ENCODE measurements at regions not wholly inside any gene's neighbourhood (a gene's known extent, or its start where the extent isn't known, plus 50 kb on each side); places are given as distances from the start of the nearest gene placed in this dataset.

DNA sequence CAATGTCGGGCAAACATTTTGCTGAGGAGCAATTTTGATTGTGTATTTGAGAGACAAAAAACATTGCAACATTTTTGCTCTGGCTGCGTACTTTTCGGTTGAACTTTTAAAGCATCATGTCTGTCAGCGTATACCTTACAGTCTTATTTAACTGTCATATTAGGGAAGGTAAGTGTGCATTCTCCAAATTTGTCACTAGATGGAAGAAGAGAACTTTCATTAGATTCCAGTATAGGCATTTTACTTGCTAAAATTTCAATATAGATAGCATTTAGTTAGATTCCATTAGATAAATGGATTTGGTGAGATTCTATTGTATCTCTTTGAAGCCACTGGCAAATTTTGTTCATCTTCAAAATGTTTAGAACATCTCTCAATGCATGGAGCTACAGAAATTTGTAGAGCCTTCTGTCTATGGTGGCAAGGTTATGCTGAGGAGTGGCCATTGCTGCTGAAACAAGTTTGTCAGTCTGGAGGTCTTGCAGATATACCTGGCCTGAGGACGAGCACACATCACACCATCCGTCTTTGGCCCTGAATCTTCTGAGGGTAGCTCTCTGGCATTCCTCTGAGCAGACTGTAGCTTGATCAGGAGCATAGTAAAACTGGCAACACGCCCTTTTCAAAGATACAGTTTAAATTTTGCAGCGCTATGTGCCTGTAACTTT lies 437.5 kb upstream of the MBL2 start:
- Mint-ChIP-seq H3K36me3 (ENCODE audit: insufficient read depth, unreplicated experiment) (no peaks in the 10 kb centered on the region), H3K4me3 (ENCODE audit: low read depth, unreplicated experiment) (no peak overlapping the region), H3K27ac (ENCODE audit: unreplicated experiment) (no peak overlapping the region), H3K9me3 (ENCODE audit: low read depth, unreplicated experiment) (peaks cover 2% of the 10 kb centered on the region), H3K4me1 (ENCODE audit: low read depth, unreplicated experiment) (no peaks in the 10 kb centered on the region), H3K27me3 (ENCODE audit: unreplicated experiment) (no peaks in the 10 kb centered on the region)
- DNase-seq, result no peak
- intact Hi-C loops (cut with micrococcal nuclease; ENCODE audit: unreplicated experiment), result loop anchor here (1.0 to 10.0 kb wide), 5 partner anchors 258 to 627 kb away; no protein-coding TSS in a partner anchor
- BruUV-seq (replicated peaks), result no TSS peak
- TF ChIP-seq CTCF (IDR thresholded peaks at IDR 0.05; ENCODE audit: unreplicated experiment), result no peak
- CTCF ChIA-PET, result no interaction called here

GRCh38 chr10:53183733-53184132 lies 411.1 kb upstream of the MBL2 start:
- H3K4me1 Mint-ChIP-seq (ENCODE audit: low read depth, unreplicated experiment), result no peaks in the 10 kb centered on the region
- no peak overlapping the region for H3K27ac Mint-ChIP-seq (ENCODE audit: unreplicated experiment)
- no peak for TF ChIP-seq CTCF (IDR thresholded peaks at IDR 0.05; ENCODE audit: unreplicated experiment)
- CTCF ChIA-PET, result no interaction called here
- DNase-seq, result no peak
- H3K9me3 Mint-ChIP-seq (ENCODE audit: low read depth, unreplicated experiment), result peaks cover 7% of the 10 kb centered on the region
- BruUV-seq (replicated peaks), result no TSS peak
- H3K36me3 Mint-ChIP-seq (ENCODE audit: insufficient read depth, unreplicated experiment), result no peaks in the 10 kb centered on the region
- H3K27me3 Mint-ChIP-seq (ENCODE audit: unreplicated experiment), result no peaks in the 10 kb centered on the region
- no peak overlapping the region for H3K4me3 Mint-ChIP-seq (ENCODE audit: low read depth, unreplicated experiment)
- intact Hi-C loops (cut with micrococcal nuclease; ENCODE audit: unreplicated experiment), result no loop called here

DNA sequence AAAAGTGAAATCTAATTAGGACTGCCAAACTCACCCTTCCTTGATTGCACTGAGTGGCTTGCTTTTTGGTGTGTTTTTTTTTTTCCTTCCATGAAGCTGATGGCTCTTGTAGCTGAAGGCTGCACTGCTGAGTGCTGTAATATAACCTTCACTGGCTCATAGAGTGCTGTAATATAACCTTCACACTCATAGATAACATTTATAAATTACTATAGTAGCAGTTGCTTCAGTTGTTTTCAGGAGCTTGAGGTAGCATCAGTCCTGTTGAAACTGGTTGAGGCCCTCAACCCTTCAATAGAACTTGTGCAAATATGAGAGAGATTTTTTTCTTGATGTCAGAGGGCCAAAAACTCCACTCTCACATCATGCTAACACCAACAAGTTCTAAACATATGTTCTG lies 404.9 kb upstream of the MBL2 start:
- Mint-ChIP-seq H3K4me1 (ENCODE audit: low read depth, unreplicated experiment) (no peaks in the 10 kb centered on the region), H3K36me3 (ENCODE audit: insufficient read depth, unreplicated experiment) (no peaks in the 10 kb centered on the region), H3K27ac (ENCODE audit: unreplicated experiment) (no peak overlapping the region), H3K4me3 (ENCODE audit: low read depth, unreplicated experiment) (no peak overlapping the region), H3K9me3 (ENCODE audit: low read depth, unreplicated experiment) (no peaks in the 10 kb centered on the region), H3K27me3 (ENCODE audit: unreplicated experiment) (no peaks in the 10 kb centered on the region)
- no TSS peak for BruUV-seq (replicated peaks)
- no peak for DNase-seq
- TF ChIP-seq CTCF (IDR thresholded peaks at IDR 0.05; ENCODE audit: unreplicated experiment), result no peak
- intact Hi-C loops (cut with micrococcal nuclease; ENCODE audit: unreplicated experiment), result no loop called here
- CTCF ChIA-PET, result no interaction called here

DNA sequence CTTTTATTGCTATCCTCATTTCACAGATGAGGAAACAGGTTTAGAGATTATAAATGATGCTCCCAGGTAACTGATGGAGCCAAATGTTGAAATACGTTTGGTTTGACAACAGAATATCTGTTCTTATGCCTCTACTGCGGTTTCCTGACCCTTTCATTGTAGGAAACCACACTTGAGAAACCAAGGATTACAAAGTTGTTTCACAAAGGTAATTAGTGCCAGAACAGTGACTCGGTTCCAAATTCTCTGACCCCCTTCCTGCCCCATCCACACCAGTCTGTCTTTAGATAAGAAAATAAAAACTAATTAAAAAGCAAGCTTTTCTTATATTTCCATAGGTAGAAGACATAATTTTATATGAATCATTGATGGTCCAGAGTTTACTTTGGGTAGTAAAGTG lies 393.7 kb upstream of the MBL2 start:
- DNase-seq, result no peak
- CTCF ChIA-PET, result no interaction called here
- Mint-ChIP-seq H3K27ac (ENCODE audit: unreplicated experiment) (no peak overlapping the region), H3K27me3 (ENCODE audit: unreplicated experiment) (no peaks in the 10 kb centered on the region), H3K36me3 (ENCODE audit: insufficient read depth, unreplicated experiment) (no peaks in the 10 kb centered on the region), H3K4me3 (ENCODE audit: low read depth, unreplicated experiment) (no peak overlapping the region), H3K4me1 (ENCODE audit: low read depth, unreplicated experiment) (no peaks in the 10 kb centered on the region), H3K9me3 (ENCODE audit: low read depth, unreplicated experiment) (no peaks in the 10 kb centered on the region)
- BruUV-seq (replicated peaks), result no TSS peak
- no peak for TF ChIP-seq CTCF (IDR thresholded peaks at IDR 0.05; ENCODE audit: unreplicated experiment)
- intact Hi-C loops (cut with micrococcal nuclease; ENCODE audit: unreplicated experiment), result no loop called here

Data from Calu3 (cell line).